GM21367 (cell line): ENCODE measurements at regions not wholly inside any gene's neighbourhood (a gene's known extent, or its start where the extent isn't known, plus 50 kb on each side); places are given as distances from the start of the nearest gene placed in this dataset.

Experiments
- ATAC-seq: cut with Tn5 transposase; IDR thresholded peaks from one replicate; pipeline ENCODE4 v1.9.1; 2021; ENCODE audit not compliant: unreplicated experiment

DNA sequence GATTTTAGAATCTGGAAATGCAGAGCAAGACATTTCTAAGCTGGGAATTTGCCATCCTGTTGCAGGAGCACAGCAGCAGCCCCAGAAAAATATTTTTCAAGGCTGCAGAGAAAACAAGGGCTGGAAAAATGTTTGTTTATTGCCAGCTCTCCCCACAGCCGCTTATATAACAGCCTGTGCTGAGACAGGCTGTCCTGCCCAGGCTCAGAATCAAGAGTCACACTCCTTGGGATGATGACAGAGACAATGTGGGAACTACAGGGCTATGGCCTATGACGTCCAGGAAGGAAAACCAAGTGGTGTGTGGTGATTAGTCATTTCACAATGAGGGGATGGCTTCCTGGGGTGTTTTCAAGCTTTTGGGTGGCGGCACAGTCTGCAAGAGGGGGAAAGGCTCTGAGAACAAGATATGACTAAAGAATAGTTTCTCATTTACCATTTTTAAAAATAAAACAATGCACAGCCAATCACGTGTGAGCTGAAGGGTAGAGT, 136.3 kb upstream of the SERP2 start:
- ATAC-seq = peak; percentile 48

DNA sequence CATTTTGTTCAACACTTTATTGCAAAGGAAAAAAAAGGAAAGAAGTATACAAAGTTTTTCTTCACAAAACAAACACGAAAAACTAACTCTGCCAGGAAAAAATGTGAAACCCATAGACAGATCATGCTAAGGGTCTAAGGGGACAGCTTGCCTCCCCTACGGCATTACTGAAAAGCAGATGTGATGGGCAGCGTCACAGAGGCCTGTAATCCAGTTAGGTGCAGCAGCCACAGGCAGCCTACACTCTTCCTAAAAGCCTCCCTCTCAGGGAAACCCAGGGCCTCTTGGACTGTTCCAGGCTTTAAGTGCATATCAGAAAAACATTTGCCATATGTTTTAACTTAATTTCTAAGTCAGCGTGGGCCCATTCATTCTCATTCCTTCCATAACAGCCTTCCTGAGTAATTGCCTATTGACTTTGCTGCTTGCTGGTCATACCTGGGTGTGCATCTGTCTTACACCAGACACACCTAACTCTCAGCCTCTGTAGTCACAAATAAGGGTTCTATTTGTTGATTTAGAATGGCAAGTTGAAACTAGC, 135.7 kb upstream of the SERP2 start:
- no peak for ATAC-seq

DNA sequence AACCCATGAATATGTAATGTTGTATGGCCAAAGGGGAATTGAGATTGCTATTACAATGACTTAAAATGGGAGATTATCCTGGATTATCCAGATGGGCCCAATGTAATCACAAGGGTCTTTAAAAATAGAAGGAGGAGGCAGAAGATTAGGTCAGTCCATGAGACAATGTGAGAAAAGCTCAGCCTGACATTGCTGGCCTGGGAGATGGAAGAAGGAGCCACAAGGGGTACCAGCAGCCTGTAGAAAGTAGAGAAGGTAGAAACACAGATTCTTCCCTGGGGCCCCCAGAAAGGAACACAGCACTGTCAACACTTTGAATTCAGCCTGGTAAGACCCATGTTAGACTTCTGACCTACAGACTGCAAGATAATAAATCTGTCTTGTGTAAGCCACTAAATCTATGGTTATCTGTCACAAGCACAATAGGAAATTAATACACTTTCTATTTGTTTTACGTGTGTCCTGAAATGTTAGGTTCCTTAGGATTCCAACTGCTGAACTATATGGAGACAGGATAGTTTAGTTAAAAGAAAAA, 132.9 kb upstream of the SERP2 start:
- ATAC-seq = no peak

DNA sequence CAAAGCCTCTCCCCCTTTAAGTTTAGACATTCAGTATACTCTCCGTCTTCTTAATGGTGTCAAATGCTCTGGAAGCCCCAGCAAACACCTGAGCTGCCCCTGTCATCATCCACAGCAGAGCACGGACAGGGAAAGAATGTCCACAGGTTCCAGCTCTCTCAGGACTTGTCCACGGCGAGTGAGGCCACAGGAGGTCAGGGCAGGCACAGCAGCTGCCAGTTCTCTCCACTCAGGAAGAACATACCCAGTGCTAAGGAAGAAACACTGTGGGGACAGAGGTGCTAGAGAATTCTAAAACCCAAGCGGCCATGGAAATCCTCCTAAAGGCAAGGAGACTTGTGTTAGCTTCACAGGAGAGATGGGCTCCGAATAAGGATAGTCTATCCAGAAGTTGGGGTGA, 132.0 kb upstream of the SERP2 start:
- no peak for ATAC-seq

DNA sequence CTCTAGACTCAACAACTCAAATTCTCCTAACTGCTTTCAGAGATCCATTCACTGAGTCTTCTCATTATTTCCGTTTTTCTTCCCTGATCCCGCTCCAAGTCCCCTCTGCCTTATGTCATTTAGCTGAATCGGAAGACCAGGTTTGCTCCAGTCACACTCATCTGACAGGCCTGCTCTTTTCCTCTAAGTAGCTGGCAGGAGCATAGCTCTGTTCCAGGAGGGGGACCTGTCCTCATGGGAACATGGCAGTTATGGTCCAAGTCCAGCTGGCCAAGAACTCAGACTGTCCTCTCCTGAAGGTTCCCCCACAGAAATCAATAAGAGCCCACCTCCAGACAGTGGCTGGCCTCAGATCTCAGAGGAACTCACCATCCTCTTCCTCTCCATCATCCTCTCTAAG, 130.9 kb upstream of the SERP2 start:
- ATAC-seq = no peak

DNA sequence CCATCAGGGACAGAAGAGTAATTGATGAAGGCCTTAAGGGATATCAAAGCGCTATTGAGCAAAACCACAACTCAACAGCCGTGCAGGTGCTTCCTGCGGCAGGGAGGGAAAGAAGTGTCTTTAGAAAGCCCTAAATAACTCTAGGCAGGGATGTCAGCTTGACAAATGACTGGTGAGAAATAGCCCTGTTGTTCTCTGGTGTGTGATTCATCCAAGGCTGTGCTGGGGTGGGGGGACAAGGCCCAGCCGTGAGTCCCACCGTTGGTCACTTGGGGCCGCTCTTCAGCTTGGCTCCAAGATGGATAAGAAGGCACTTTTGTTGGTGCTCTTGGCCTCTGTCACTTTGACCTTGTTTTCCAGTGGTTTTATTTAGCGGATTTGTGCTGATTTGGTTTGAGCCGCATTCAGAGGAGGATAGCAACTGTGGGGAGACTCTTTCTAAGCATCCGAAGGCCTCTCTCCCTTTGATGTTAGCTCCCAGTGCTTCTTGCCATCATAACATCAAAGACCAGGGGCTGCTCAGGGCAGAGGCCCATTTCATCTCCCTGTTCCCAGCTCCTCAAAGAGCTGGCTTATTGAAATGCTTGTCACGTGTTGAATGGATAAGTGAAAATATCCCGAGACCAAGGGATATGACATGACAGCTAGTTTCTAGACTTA, 130.3 kb upstream of the SERP2 start:
- ATAC-seq = no peak

DNA sequence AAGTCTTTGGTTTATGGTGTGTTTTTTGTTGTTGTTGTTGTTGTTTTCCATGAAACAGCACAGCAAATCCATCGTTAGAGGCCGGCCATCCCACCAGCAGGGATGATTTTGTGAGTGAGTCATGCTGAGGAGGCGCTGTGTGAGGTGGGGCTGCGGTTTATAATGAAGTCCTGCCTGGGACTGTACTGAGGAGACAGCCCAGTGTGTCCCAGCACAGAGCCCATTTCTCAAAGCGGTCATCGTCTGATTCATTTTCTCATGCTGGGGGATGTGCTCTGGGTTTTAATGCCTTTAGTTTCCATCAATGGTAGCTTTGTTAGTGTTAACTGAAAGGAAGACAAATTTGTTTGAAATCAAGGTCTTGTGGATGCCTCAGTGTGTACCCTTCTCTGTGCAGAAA, 129.3 kb upstream of the SERP2 start:
- no peak for ATAC-seq

DNA sequence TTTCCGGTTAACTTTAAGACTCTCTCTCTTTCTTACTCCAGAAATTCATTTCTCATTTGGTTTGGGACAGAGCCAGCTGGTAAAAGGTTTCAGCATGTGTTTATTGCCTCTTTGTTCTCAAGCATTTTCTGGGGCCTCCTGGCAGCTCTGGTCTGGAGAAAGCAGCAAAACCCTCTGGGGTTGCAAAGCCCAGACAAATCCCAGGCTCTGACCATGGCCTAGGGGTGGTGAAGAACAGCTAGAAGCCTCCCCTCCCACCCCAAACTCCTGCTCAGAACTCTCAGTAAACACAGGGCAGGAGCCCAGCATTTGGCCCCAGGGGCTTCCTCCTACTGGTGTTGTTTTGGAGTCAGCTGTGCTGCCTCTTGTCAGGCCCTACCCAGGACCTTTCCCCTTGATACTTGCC, 124.2 kb upstream of the SERP2 start:
- no peak for ATAC-seq

DNA sequence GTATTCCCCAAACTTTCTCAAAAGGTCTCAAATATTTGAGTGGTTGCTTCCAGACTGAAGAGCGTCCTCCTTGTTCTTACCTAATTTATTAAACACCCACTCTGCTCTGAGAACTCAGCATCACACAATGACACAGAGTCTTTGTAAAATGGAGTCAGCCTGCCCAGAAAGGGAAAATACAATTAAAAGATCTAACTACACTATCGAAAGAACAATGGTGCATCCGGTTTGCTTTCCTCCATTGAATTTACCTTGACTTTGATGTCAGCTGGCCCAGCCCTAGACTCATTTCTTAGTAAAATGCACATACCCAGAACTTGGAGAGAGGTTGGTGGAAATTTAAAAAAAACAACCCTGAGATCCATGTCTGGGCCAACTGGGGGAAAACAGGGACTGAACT, 120.7 kb upstream of the SERP2 start:
- ATAC-seq = no peak

DNA sequence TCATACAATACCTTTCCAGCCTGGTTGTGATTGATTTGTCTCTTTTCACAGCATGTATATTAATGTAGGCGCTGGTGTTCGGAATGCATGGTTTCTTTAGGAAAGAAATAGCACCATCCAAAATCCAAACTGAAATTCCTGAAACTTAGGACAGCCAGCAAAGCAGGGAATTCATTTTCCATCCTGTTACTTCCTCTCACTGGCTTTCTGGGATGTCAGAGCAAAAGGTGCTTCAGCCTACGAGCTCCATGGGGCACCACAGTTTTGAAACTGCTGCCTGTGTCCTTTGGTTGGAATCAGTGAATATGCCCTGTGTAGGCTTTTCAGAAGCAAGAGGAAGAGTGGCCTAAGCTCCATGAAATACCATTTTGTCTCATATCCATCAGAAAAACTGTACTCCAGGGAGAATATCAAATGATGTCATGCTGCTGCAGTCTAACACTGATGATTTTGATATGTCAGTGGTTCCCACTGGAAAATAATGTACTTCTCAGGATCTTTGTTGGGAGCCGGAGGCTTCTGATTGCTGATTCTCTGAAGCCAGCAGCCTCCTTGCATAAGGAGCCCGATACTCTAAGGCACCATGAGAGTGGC, 117.8 kb upstream of the SERP2 start:
- ATAC-seq = no peak

DNA sequence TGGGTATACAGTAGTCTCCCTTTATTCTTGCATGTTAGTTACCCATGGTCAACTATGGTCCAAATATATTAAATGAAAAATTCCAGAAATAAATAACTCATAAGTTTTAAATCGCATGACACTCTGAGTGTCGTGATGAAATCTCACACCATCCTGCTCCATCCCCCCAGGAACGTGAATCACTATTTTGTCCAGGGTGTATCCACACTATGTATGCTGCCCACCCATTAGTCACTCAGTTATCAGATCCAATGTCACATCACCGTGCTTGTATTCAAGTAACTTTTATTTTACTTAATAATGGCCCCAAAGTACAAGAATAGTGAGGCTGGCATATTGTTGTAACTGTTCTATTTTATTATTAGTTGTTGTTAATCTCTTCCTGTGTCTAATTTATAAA, 115.8 kb upstream of the SERP2 start:
- ATAC-seq = no peak

DNA sequence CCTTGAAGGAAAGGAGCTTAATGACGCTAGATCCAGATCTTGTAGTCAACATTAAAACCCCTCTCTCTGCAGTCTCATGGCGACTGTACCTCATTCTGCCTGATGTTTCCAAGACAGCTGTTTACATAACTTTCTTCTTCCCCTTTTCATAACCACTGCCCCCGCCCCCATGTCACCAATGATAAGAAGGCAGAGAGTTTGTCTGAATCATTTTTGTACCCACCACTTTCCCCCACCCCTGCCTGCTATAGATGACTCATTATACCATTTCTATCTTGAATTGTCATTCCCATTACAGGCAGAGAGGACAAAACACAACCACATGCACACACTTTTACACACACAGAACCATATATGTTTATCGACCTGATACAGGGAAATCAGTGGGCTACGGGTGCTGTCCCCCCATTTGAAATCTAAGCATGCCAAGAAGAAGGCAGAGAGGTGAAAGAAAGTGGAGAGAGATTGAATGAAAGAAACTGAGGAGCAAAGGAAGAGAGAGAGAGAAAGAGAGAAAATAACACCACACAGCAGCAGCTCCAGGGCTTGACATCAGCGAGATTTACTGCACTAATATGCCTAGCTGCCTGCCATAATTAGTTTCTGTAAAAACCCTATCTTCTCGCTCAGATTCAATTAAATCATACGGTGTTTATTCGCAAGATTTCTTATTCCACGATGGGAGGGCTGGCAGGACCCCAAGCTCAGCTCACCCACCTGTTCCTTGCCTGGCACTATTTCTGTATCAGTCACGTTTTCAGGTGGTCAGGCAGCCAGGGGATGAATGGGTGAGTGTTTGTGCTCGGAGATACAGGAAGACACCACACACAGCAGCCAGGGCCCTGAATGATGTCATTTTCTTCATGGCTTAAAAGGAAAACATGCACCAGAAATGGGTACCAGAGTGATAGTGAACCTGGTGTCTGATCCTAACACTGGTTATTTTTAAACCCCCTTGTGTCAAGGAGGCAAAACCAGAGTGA, 114.3 kb upstream of the SERP2 start:
- peak; percentile 69 for ATAC-seq

DNA sequence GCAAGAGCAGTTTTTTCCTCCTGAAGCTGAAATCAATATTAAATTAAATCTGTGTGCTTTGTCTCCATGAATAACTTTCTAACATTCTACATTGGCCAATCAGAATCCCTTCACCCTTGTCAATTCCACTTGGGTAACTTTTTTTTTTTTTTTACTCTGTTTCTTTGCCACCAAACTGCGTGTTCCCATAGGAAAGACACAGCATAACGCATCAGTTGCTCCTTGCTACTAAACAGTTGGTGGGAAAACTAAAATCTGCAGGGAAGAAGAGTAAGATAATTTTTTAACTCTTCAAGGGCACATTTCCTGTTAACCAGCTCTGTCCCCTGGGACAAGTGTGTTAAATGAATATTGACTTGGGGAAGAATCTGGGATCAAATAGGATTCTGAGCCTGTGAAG, 113.3 kb upstream of the SERP2 start:
- ATAC-seq = no peak

DNA sequence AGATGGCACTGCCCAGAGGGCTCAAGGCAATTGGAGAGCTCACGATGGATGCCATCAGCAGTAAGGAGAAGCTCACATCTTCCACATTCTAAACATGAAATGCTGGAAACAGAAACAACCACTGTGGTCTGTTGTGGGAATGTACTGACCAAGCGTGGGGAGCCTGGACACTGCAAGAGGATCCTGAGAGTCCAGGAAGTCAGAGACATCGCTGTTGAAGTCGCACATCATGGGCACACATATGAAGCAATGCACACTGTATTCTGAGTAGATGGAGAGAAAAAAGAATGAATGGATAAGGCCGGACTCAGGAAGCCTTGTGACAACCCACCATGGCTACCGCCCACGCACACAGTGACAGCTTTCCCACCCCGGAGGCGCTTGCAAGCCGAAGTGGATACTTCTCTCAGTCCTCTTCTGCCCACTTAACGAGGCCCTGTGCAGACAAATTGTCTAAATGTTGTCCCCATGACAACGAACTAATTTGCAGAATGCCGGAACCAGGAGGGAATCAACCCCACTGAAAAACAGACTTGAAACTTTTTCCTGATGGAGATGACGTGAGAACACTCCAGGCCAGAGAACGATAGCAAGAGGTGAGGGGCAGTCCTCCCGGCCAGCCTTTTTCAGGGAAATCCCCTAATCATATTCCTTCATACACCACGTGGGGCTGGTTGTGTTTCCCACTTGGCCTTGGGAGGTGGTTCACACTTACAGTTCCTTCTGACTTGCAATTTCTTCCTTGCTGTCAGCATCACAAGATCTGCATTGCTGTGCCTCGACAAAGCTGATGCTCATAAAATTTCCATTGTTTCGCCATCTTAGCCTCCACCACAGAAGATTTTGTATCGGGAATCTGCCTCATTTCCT, 109.6 kb upstream of the SERP2 start:
- ATAC-seq = no peak

DNA sequence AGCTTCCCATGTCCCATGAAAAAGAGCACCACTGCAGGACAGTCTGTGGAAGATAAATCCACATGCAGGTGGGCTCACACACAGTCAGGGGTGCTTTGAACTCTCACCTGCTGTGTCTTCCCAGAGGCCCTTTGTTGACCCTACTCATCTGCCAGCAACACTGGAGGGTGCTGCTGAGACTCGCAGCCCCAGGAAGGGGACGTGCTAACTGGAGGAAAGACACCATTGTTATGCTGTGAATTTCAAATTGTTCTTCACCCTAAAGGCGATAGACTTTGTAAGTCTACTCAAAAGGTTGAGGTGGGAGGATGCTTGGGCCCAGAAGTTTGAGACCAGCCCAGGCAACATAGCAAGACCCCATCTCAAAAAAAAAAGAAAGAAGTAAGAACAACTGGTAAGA, 107.3 kb upstream of the SERP2 start:
- no peak for ATAC-seq

DNA sequence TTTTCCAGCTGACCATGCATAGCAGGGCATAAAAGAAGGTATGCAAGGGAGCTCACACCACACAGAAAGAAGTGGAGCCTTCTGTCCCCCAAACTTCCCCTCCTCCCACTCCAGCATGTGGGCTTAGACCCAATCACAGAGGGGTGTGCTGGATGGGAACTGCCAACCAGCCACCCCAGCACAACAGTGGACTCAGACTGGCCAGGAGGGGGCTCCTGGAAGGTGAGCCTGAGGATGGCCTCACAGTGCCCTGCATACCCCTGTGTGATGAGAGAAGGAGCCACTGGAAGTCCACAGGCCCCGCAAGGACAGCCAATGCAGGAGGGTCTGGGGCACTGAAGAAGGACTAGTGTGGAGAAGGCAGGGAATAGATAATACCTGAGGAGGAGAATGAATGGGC, 106.9 kb upstream of the SERP2 start:
- ATAC-seq = no peak

DNA sequence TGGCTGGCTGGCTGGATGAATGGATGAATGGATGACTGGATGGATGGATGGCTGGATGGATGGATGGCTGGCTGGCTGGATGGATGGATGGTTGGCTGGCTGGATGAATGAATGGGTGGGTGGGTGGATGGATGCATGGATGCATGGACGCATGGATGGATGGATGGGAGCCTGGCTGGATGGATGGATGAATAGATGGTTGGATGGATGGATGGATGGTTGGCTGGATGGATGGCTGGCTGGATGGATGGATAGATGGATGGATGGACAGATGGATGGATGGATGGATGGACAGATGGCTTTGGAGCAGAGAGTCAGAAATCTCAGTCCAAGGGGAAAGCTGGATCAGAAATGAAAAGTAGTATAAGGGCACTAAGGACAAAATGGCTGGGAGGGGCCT, 106.4 kb upstream of the SERP2 start:
- no peak for ATAC-seq

DNA sequence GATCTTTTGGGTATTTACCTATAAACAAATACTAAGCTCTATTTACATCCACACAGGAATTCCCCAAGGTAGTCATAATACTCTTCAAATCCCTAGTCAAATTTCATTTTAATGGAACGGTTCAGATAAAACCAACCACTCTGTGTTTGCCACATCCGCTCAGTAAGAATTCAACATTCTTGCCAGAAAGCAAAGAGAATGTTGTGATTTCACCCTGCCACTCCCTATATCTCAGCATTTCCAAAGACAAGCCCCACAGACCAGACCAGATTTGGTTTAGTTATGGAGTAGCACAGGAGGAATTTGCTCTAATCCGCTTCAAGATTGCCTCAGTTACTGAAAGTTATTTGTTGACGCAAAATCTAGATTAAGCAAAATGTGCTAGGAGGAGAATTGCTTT, 105.6 kb upstream of the SERP2 start:
- no peak for ATAC-seq

DNA sequence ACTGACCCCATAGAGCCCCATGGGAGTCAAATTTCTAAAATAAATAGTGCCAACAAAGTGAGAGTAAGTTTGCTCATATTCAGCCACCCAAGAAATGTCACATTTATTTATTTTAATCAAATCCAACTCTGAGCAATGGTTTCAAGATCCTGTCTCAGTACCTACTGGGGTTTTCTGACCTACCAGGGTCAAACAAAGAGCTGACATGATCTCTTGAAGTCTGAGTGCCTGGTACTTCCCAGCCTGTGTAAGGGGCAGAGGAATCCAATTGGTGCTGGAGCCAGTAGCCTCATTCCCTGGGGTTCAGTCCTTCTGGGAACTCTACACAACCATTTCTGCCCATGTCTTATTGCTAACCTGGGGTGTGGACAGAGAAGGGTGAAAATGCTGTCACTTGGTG, 104.6 kb upstream of the SERP2 start:
- ATAC-seq = no peak

DNA sequence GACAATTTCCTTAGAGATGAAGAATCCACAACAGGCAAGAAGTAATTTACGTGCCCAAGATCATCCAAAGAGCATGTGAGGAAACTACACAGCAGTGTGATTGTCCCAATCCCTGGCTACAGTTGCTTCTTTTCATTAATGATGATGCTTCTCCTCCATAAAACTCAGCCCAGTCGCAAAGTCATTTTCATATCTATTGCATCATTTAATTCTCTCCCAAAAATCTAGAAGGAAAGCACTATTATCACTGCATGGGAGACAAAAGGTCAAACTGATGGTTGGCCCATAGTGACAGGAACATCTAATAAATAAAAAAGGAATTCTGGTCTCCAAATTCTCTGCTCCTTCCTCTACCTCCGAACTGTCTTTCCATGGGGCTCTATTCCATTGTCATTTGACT, 103.5 kb upstream of the SERP2 start:
- no peak for ATAC-seq
